GM23338 (cell line): ENCODE measurements at regions not wholly inside any gene's neighbourhood (a gene's known extent, or its start where the extent isn't known, plus 50 kb on each side); places are given as distances from the start of the nearest gene placed in this dataset.

ENCODE experiments used
- CTCF ChIP-seq, 2 experiments: fragments of 200-600 bp in 1 of 2; sonication (generic) in 1 of 2; conservative IDR thresholded peaks; 2 replicates each; pipeline versions ENCODE4 v1.5.1 to v1.6.1; 2016 to 2017; ENCODE audit warnings: antibody characterized with exemption in 2 of 2, low read depth in 2 of 2, mild to moderate bottlenecking in 2 of 2, moderate library complexity in 1 of 2
- EZH2 ChIP-seq: fragments of 200-600 bp; sonication (generic); IDR thresholded peaks from one replicate; pipeline ENCODE4 v1.8.0; 2017; ENCODE audit warnings: antibody characterized with exemption, mild to moderate bottlenecking, low read depth; ENCODE audit not compliant: unreplicated experiment
- EZH2phosphoT487 ChIP-seq: fragments of 200-600 bp; sonication (generic); IDR thresholded peaks from one replicate; pipeline ENCODE4 v1.8.1; 2018; ENCODE audit warnings: antibody characterized with exemption; ENCODE audit not compliant: unreplicated experiment
- NANOG ChIP-seq: IDR thresholded peaks from 2 replicates; pipeline ENCODE4 v1.6.1; 2016; ENCODE audit warnings: antibody characterized with exemption, borderline replicate concordance
- POLR2AphosphoS5 ChIP-seq: IDR thresholded peaks from 2 replicates; pipeline ENCODE4 v1.6.1; 2016; ENCODE audit warnings: antibody characterized with exemption, low read depth
- REST ChIP-seq: IDR thresholded peaks from one replicate; pipeline ENCODE4 v1.6.1; 2018; ENCODE audit warnings: antibody characterized with exemption; ENCODE audit not compliant: unreplicated experiment
- STAT1 ChIP-seq: IDR thresholded peaks from one replicate; pipeline ENCODE4 v1.6.1; 2016; ENCODE audit warnings: antibody characterized with exemption; ENCODE audit not compliant: unreplicated experiment
- ZNF114 ChIP-seq: fragments of 250-450 bp; sonication (Bioruptor Pico); IDR thresholded peaks from 2 replicates; pipeline ENCODE4 v1.5.0; 2020; ENCODE audit warnings: mild to moderate bottlenecking, moderate library complexity
- ZNF331 ChIP-seq: fragments of 250-450 bp; sonication (Bioruptor Pico); IDR thresholded peaks from 2 replicates; pipeline ENCODE4 v1.5.0; 2020; ENCODE audit warnings: low read depth, mild to moderate bottlenecking, moderate library complexity

- TF ChIP-seq CTCF (conservative IDR thresholded peaks at IDR 0.05; ENCODE audit: low read depth in 2 of 2), result no peak
- no peak for TF ChIP-seq POLR2AphosphoS5
- TF ChIP-seq EZH2phosphoT487, result no peak
- TF ChIP-seq REST, result no peak
- no peak for TF ChIP-seq ZNF331 (CRISPR knock-in tag)
- TF ChIP-seq NANOG, result no peak
- TF ChIP-seq EZH2, result no peak
- no peak for TF ChIP-seq ZNF114 (CRISPR knock-in tag)
- TF ChIP-seq STAT1, result no peak
These were observed 544.5 kb upstream of the DAB1 start for GRCh38 chr1:57968321-57968720.
